ENCODE measurements at regions not wholly inside any gene's neighbourhood (a gene's known extent, or its start where the extent isn't known, plus 50 kb on each side); places are given as distances from the start of the nearest gene placed in this dataset.

DNA sequence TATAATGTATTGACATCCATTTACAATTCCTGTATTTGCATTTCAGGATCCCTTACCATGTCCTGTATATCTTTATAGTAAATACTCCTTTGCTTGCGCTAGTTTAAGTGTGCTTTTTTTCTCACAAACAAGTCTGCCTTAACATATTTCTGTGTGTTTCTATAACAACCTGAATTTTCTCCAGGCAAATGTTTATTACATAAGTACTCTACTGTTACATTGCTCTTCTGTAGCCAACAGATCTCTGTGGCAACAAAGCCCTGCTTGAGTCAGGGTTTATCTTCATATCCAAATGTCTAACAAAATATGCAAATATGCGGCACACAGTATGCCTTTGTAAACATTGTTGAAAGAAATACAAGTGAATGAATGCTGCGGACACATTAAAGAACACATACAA, 625.5 kb downstream of the TLL1 start:
- no peaks in the 10 kb centered on the region for H3K27me3 ChIP-seq (ENCODE audit: control insufficient read depth in 2 of 2, insufficient read depth in 2 of 2, low read length in 2 of 2)
- FAIRE-seq (no peak), DNase-seq (ENCODE audit: extremely low read depth in 1 of 4, low spot score in 3 of 4) (no peak), ATAC-seq (no peak)
- no peaks in the 10 kb centered on the region for H3K9me1 ChIP-seq (ENCODE audit: control insufficient read depth, insufficient read depth, low read length)
- H3K9me3 ChIP-seq (replicated peaks; ENCODE audit: control insufficient read depth, insufficient read depth, low read depth, low read length): no peaks in the 10 kb centered on the region
- no peaks in the 10 kb centered on the region for H3K4me1 ChIP-seq (replicated peaks in 1 of 2; ENCODE audit: control insufficient read depth in 2 of 2, insufficient read depth in 2 of 2, low read length in 2 of 2)
- TF ChIP-seq DIDO1 (tag; IDR thresholded peaks at IDR 0.05; ENCODE audit: low read depth) (no peak), PTTG1 (tag; IDR thresholded peaks at IDR 0.05; ENCODE audit: low read depth) (no peak), SETDB1 (IDR thresholded peaks at IDR 0.05; ENCODE audit: low read length) (no peak), SAP30 (IDR thresholded peaks at IDR 0.05; ENCODE audit: borderline replicate concordance, insufficient read depth, low read depth, low read length, poor library complexity, severe bottlenecking) (no peak), HSF4 (CRISPR knock-in tag; IDR thresholded peaks at IDR 0.05; ENCODE audit: borderline replicate concordance) (no peak), TAF1 (IDR thresholded peaks at IDR 0.05; ENCODE audit: control insufficient read depth, extremely low read depth, insufficient read depth, low read length, severe bottlenecking) (no peak)
- TF ChIP-seq, protein P1, sequence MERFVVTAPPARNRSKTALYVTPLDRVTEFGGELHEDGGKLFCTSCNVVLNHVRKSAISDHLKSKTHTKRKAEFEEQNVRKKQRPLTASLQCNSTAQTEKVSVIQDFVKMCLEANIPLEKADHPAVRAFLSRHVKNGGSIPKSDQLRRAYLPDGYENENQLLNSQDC (CRISPR knock-in tag; IDR thresholded peaks at IDR 0.05): no peak
- no peaks in the 10 kb centered on the region for H3K79me2 ChIP-seq (ENCODE audit: control insufficient read depth, insufficient read depth, low read length)
- H3K4me2 ChIP-seq (ENCODE audit: insufficient read depth, low read length): no peak overlapping the region
- no peak overlapping the region for H2AFZ ChIP-seq (ENCODE audit: low read depth, low read length)
- POLR2A ChIA-PET: no interaction called here
- in situ Hi-C loops (cut with MboI) (no loop called here), intact Hi-C loops (cut with micrococcal nuclease) (no loop called here)
- WGBS (ENCODE audit: insufficient coverage, low coverage, missing lambda C conversion rate): 4% methylated on average over 3 of the region's 3 CpGs
- no TSS peak for BruUV-seq (replicated peaks)
- no peaks in the 10 kb centered on the region for H4K20me1 ChIP-seq (replicated peaks; ENCODE audit: control insufficient read depth, insufficient read depth, low read length)
- H3K9ac ChIP-seq (ENCODE audit: insufficient read depth in 1 of 2, low read depth in 2 of 2, low read length in 2 of 2): no peak overlapping the region
- H3K4me3 ChIP-seq: no peak overlapping the region
- H3K27ac ChIP-seq (ENCODE audit: extremely low read depth, low read depth, low read length): no peak overlapping the region
- CTCF ChIA-PET (ENCODE audit: low intra/inter-chr PET ratio): no interaction called here
- H3K36me3 ChIP-seq (ENCODE audit: control insufficient read depth, insufficient read depth, low read length): no peaks in the 10 kb centered on the region
